ENCODE measurements at regions not wholly inside any gene's neighbourhood (a gene's known extent, or its start where the extent isn't known, plus 50 kb on each side); places are given as distances from the start of the nearest gene placed in this dataset.

DNA sequence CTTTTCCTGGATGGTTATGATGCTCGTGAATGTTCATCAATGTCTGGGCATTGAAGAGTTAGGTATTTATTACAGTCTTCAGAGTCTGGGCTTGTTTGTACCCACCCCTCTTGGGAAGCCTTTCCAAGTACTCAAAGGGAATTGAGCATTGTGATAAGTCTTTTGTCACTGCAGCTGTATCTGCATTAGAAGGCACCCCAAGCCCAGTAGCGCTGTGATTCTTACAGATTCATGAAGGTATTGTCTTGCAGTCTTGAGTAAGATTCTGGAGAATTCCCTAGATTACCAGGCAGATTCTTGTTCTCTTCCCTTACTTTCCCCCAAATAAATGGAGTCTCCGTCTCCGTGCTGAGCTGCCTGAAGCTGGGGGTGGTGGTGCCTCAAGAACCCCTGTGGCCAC is 173.4 kb upstream of the HUWE1 start (continued):
- TF ChIP-seq REST (IDR thresholded peaks at IDR 0.05; ENCODE audit: borderline replicate concordance) (no peak), REST (CRISPR knock-in tag; IDR thresholded peaks at IDR 0.05; ENCODE audit: low read depth) (no peak), RBM14 (IDR thresholded peaks at IDR 0.05; ENCODE audit: borderline replicate concordance, insufficient read depth, low read depth, low read length) (no peak)
